Parathyroid adenoma (tissue), 2 donors: ENCODE measurements at regions not wholly inside any gene's neighbourhood (a gene's known extent, or its start where the extent isn't known, plus 50 kb on each side); places are given as distances from the start of the nearest gene placed in this dataset.
"Not testable (repeated sequence)": the region's sequence is repeated elsewhere in the genome, so short reads cannot be mapped to it uniquely, and the experiment has no call there.

ENCODE experiments used
- H2AFZ ChIP-seq: fragments of 300-600 bp; sonication (generic); one replicate; pipeline ENCODE4 v1.7.0; 2017; ENCODE audit warnings: antibody characterized with exemption, mild to moderate bottlenecking
- H3K27ac ChIP-seq: fragments of 300-600 bp; sonication (generic); one replicate; pipeline ENCODE4 v1.7.0; 2017
- H3K27me3 ChIP-seq: fragments of 300-600 bp; sonication (generic); one replicate; pipeline ENCODE4 v1.7.0; 2017; ENCODE audit warnings: low read length; ENCODE audit not compliant: control insufficient read depth, insufficient read depth
- H3K36me3 ChIP-seq: fragments of 300-600 bp; sonication (generic); one replicate; pipeline ENCODE4 v1.7.0; 2017; ENCODE audit warnings: low read length; ENCODE audit not compliant: control insufficient read depth, insufficient read depth
- H3K4me1 ChIP-seq: fragments of 300-600 bp; sonication (generic); one replicate; pipeline ENCODE4 v1.7.0; 2017; ENCODE audit warnings: control low read depth
- H3K4me2 ChIP-seq: fragments of 300-600 bp; sonication (generic); one replicate; pipeline ENCODE4 v1.7.0; 2017; ENCODE audit warnings: low read length
- H3K4me3 ChIP-seq: fragments of 300-600 bp; sonication (generic); one replicate; pipeline ENCODE4 v1.7.0; 2017; ENCODE audit warnings: low read depth, low read length
- H3K79me2 ChIP-seq: fragments of 300-600 bp; sonication (generic); one replicate; pipeline ENCODE4 v1.7.0; 2017; ENCODE audit warnings: control low read depth
- H3K9ac ChIP-seq: fragments of 300-600 bp; sonication (generic); one replicate; pipeline ENCODE4 v1.7.0; 2017; ENCODE audit warnings: mild to moderate bottlenecking
- H3K9me3 ChIP-seq: fragments of 300-600 bp; sonication (generic); one replicate; pipeline ENCODE4 v1.7.0; 2017; ENCODE audit warnings: low read length; ENCODE audit not compliant: control insufficient read depth
- CTCF ChIP-seq: fragments of 300-600 bp; sonication (generic); IDR thresholded peaks from one replicate; pipeline ENCODE4 v1.7.0; 2017; ENCODE audit warnings: antibody characterized with exemption, mild to moderate bottlenecking
- donor health status: primary hyperparathyroidism.

- H3K36me3 ChIP-seq, result no peaks in the 10 kb centered on the region
- H3K27me3 ChIP-seq, result no peaks in the 10 kb centered on the region
- no peak overlapping the region for H3K4me2 ChIP-seq
- no peaks in the 10 kb centered on the region for H3K4me1 ChIP-seq
- no peak overlapping the region for H3K9ac ChIP-seq
- TF ChIP-seq CTCF, result no peak
- H3K27ac ChIP-seq, result no peak overlapping the region
- no peak overlapping the region for H3K4me3 ChIP-seq
- H3K9me3 ChIP-seq, result no peaks in the 10 kb centered on the region
- H3K79me2 ChIP-seq, result no peaks in the 10 kb centered on the region
- H2AFZ ChIP-seq, result no peak overlapping the region
These were observed 111.4 kb downstream of the MAD2L1 start for GRCh38 chr4:119955256-119955655.

- H3K27ac ChIP-seq, H3K27me3 ChIP-seq, H3K4me3 ChIP-seq, H2AFZ ChIP-seq, H3K79me2 ChIP-seq, H3K9me3 ChIP-seq, H3K4me1 ChIP-seq, H3K4me2 ChIP-seq, H3K36me3 ChIP-seq, H3K9ac ChIP-seq: not testable (repeated sequence)
These were observed 112.2 kb downstream of the MAD2L1 start for GRCh38 chr4:119954487-119954886.

- Histone ChIP-seq H3K9ac (no peak overlapping the region), H3K9me3 (no peaks in the 10 kb centered on the region)
These were observed 120.3 kb downstream of the MAD2L1 start for GRCh38 chr4:119946359-119946758.

GRCh38 chr4:119942806-119943205, 123.8 kb downstream of the MAD2L1 start:
- Histone ChIP-seq H3K27me3 (no peaks in the 10 kb centered on the region), H3K4me3 (no peak overlapping the region), H3K36me3 (no peaks in the 10 kb centered on the region), H3K4me1 (no peaks in the 10 kb centered on the region), H3K9ac (no peak overlapping the region), H3K4me2 (no peak overlapping the region), H3K9me3 (no peaks in the 10 kb centered on the region), H3K27ac (no peak overlapping the region), H2AFZ (no peak overlapping the region), H3K79me2 (no peaks in the 10 kb centered on the region)
- no peak for TF ChIP-seq CTCF

More at GRCh38 chr4:119946359-119946758, 120.3 kb downstream of the MAD2L1 start:
- no peaks in the 10 kb centered on the region for H3K27me3 ChIP-seq
- TF ChIP-seq CTCF, result no peak
- H3K27ac ChIP-seq, result no peak overlapping the region
- H3K4me1 ChIP-seq, result no peaks in the 10 kb centered on the region
- H3K4me2 ChIP-seq, result no peak overlapping the region
- H3K36me3 ChIP-seq, result no peaks in the 10 kb centered on the region
- no peak overlapping the region for H2AFZ ChIP-seq
- H3K4me3 ChIP-seq, result no peak overlapping the region
- no peaks in the 10 kb centered on the region for H3K79me2 ChIP-seq

- no peak overlapping the region for H3K27ac ChIP-seq
- H2AFZ ChIP-seq, result no peak overlapping the region
- no peak for TF ChIP-seq CTCF
These were observed 126.1 kb downstream of the MAD2L1 start for GRCh38 chr4:119940557-119940956.

More at GRCh38 chr4:119940557-119940956, 126.1 kb downstream of the MAD2L1 start:
- Histone ChIP-seq H3K79me2 (no peaks in the 10 kb centered on the region), H3K27me3 (no peaks in the 10 kb centered on the region), H3K4me3 (no peak overlapping the region), H3K36me3 (no peaks in the 10 kb centered on the region), H3K4me2 (no peak overlapping the region), H3K9ac (no peak overlapping the region), H3K9me3 (no peaks in the 10 kb centered on the region), H3K4me1 (no peaks in the 10 kb centered on the region)
